Activated CD8-positive, alpha-beta memory T cell treated with anti-CD3 and anti-CD28 coated beads for 36 hours (primary cell): ENCODE measurements at regions not wholly inside any gene's neighbourhood (a gene's known extent, or its start where the extent isn't known, plus 50 kb on each side); places are given as distances from the start of the nearest gene placed in this dataset.

Source experiments
- CTCF ChIA-PET: fragments of 350-600 bp; sonication (Branson Sonifier 250); formaldehyde crosslinking; loops from one replicate; lab custom pipeline; 2021; ENCODE audit warnings: antibody characterized with exemption; lab: Charles Lee
- POLR2A ChIA-PET: fragments of 350-600 bp; sonication (Branson Sonifier 250); formaldehyde crosslinking; loops from one replicate; lab custom pipeline; 2021; ENCODE audit warnings: antibody characterized with exemption; lab: Charles Lee

GRCh38 chr3:86234506-86235254, 756.3 kb downstream of the VGLL3 start:
- ChIA-PET POLR2A (no interaction called here), CTCF (no interaction called here)

GRCh38 chr3:86230762-86231161, 760.2 kb downstream of the VGLL3 start:
- ChIA-PET CTCF (no interaction called here), POLR2A (no interaction called here)

GRCh38 chr3:86229775-86230094, 761.2 kb downstream of the VGLL3 start:
- ChIA-PET POLR2A (no interaction called here), CTCF (no interaction called here)

GRCh38 chr3:86229086-86229774, 761.7 kb downstream of the VGLL3 start:
- ChIA-PET POLR2A (no interaction called here), CTCF (no interaction called here)

- CTCF ChIA-PET = no interaction called here
- POLR2A ChIA-PET = no interaction called here
Observed at GRCh38 chr3:86228101-86228500, 762.8 kb downstream of the VGLL3 start.

GRCh38 chr3:86225461-86225860, 765.5 kb downstream of the VGLL3 start:
- ChIA-PET POLR2A (no interaction called here), CTCF (no interaction called here)

- CTCF ChIA-PET = no interaction called here
Observed at GRCh38 chr3:86221601-86222000, 769.3 kb downstream of the VGLL3 start.

GRCh38 chr3:86208772-86209171, 782.2 kb downstream of the VGLL3 start:
- CTCF ChIA-PET = no interaction called here
- POLR2A ChIA-PET = no interaction called here

More at GRCh38 chr3:86221601-86222000, 769.3 kb downstream of the VGLL3 start:
- POLR2A ChIA-PET = no interaction called here

GRCh38 chr3:86182606-86183005, 808.3 kb downstream of the VGLL3 start:
- POLR2A ChIA-PET = no interaction called here
- CTCF ChIA-PET = no interaction called here

- CTCF ChIA-PET = no interaction called here
- POLR2A ChIA-PET = no interaction called here
Observed at GRCh38 chr3:86180696-86181095, 810.3 kb downstream of the VGLL3 start.

GRCh38 chr3:86178095-86178494, 812.9 kb downstream of the VGLL3 start:
- POLR2A ChIA-PET = no interaction called here
- CTCF ChIA-PET = no interaction called here

- POLR2A ChIA-PET = no interaction called here
- CTCF ChIA-PET = no interaction called here
Observed at GRCh38 chr3:86176445-86176784, 814.5 kb downstream of the VGLL3 start.

- POLR2A ChIA-PET = no interaction called here
Observed at GRCh38 chr3:86175593-86176444, 815.1 kb downstream of the VGLL3 start.

GRCh38 chr3:86175051-86175536, 815.9 kb downstream of the VGLL3 start:
- ChIA-PET POLR2A (no interaction called here), CTCF (no interaction called here)

More at GRCh38 chr3:86175593-86176444, 815.1 kb downstream of the VGLL3 start:
- CTCF ChIA-PET = no interaction called here

GRCh38 chr3:86173401-86173800, 817.5 kb downstream of the VGLL3 start:
- CTCF ChIA-PET = no interaction called here
- POLR2A ChIA-PET = no interaction called here

- POLR2A ChIA-PET = no interaction called here
- CTCF ChIA-PET = no interaction called here
Observed at GRCh38 chr3:86168512-86168911, 822.4 kb downstream of the VGLL3 start.

- ChIA-PET CTCF (no interaction called here), POLR2A (no interaction called here)
Observed at GRCh38 chr3:86162521-86162920, 828.4 kb downstream of the VGLL3 start.

GRCh38 chr3:86161493-86161892, 829.5 kb downstream of the VGLL3 start:
- CTCF ChIA-PET = no interaction called here
- POLR2A ChIA-PET = no interaction called here

- POLR2A ChIA-PET = no interaction called here
- CTCF ChIA-PET = no interaction called here
Observed at GRCh38 chr3:86152620-86153019, 838.3 kb downstream of the VGLL3 start.

- POLR2A ChIA-PET = no interaction called here
- CTCF ChIA-PET = no interaction called here
Observed at GRCh38 chr3:86149054-86149453, 841.9 kb downstream of the VGLL3 start.
